Panc1 (cell line): ENCODE measurements at regions not wholly inside any gene's neighbourhood (a gene's known extent, or its start where the extent isn't known, plus 50 kb on each side); places are given as distances from the start of the nearest gene placed in this dataset.
"Not testable (repeated sequence)": the region's sequence is repeated elsewhere in the genome, so short reads cannot be mapped to it uniquely, and the experiment has no call there.

Experiments
- ATAC-seq: fragments of 200-7000 bp; cut with Tn5 transposase; 2 replicates; pipeline ENCODE4 v1.9.1; 2020; ENCODE audit warnings: mild to moderate bottlenecking, moderate library complexity
- BruUV-seq: library from RNA; stranded (reverse); fragments of 400-500 nt; replicated peaks from 2 replicates; lab custom pipeline; 2021; lab: Mats Ljungman, UMichigan
- CTCF ChIA-PET: fragments of 300-600 bp; sonication (Branson Sonifier 250); formaldehyde crosslinking; loops from one replicate; lab custom pipeline; 2022; ENCODE audit warnings: antibody characterized with exemption; lab: Charles Lee
- POLR2A ChIA-PET: fragments of 300-600 bp; sonication (Branson Sonifier 250); formaldehyde crosslinking; loops from one replicate; lab custom pipeline; 2022; ENCODE audit warnings: antibody characterized with exemption; lab: Charles Lee
- DNase-seq: peaks from one replicate; pipeline ENCODE4 v3.0.0-alpha.2; 2010; ENCODE audit warnings: low read depth, low spot score
- H3K27ac ChIP-seq: 2 replicates; pipeline ENCODE4 v1.5.1; 2011; ENCODE audit warnings: mild to moderate bottlenecking, low read length, inconsistent platforms
- H3K27me3 ChIP-seq: fragments of 200-500 bp; sonication (Bioruptor generic); 2 replicates; pipeline ENCODE4 v1.6.0; 2014; ENCODE audit warnings: low read length, inconsistent platforms; ENCODE audit not compliant: control insufficient read depth, insufficient read depth
- H3K36me3 ChIP-seq: fragments of 200-500 bp; sonication (Bioruptor generic); 2 replicates; pipeline ENCODE4 v1.5.1; 2014; ENCODE audit warnings: inconsistent platforms, mild to moderate bottlenecking, low read length, moderate library complexity; ENCODE audit not compliant: control insufficient read depth, insufficient read depth
- H3K4me1 ChIP-seq: 2 replicates; pipeline ENCODE4 v1.5.1; 2011; ENCODE audit warnings: inconsistent platforms, mild to moderate bottlenecking, low read length, moderate library complexity; ENCODE audit not compliant: control insufficient read depth, insufficient read depth
- H3K4me3 ChIP-seq, 2 experiments: 2 replicates each; pipeline ENCODE4 v1.5.1; 2011 to 2012; ENCODE audit warnings: low read depth in 2 of 2, low read length in 2 of 2, mild to moderate bottlenecking in 2 of 2, inconsistent platforms in 1 of 2, moderate library complexity in 1 of 2
- H3K9me3 ChIP-seq: fragments of 200-500 bp; sonication (Bioruptor generic); 2 replicates; pipeline ENCODE4 v1.5.1; 2014; ENCODE audit warnings: low read depth, mild to moderate bottlenecking, inconsistent platforms, low read length, moderate library complexity; ENCODE audit not compliant: control insufficient read depth, insufficient read depth
- POLR2AphosphoS5 ChIP-seq: IDR thresholded peaks from 2 replicates; pipeline ENCODE4 v1.6.1; 2012; ENCODE audit warnings: mild to moderate bottlenecking, low read depth, low read length, moderate library complexity
- SIN3A ChIP-seq: IDR thresholded peaks from 2 replicates; pipeline ENCODE4 v1.6.1; 2012; ENCODE audit warnings: low read depth, mild to moderate bottlenecking, low read length, moderate library complexity, borderline replicate concordance; ENCODE audit not compliant: insufficient read depth
- TCF7L2 ChIP-seq: IDR thresholded peaks from 2 replicates; pipeline ENCODE4 v1.6.1; 2011; ENCODE audit warnings: mild to moderate bottlenecking, low read depth, low read length, inconsistent platforms
- in situ Hi-C: cut with HindIII; loops from 2 replicates; pipeline ENCODE4 v1.10.0; 2016; ENCODE audit warnings: low sequenced_read_pairs, low pct_unique_long_range_greater_than_20kb
- intact Hi-C: fragments of 100-400 bp; cut with micrococcal nuclease; formaldehyde crosslinking; loops from one replicate; pipeline ENCODE4 v1.10.0; 2022; ENCODE audit not compliant: unreplicated experiment
- TF ChIP-seq, protein P1 (sequence below), 2 experiments: IDR thresholded peaks; 2 replicates each; pipeline ENCODE4 v1.6.1; 2011 to 2012; ENCODE audit warnings: low read depth in 2 of 2, control low read depth in 1 of 2, low read length in 1 of 2, mild to moderate bottlenecking in 1 of 2, moderate library complexity in 1 of 2; ENCODE audit not compliant: insufficient read depth in 1 of 2
- TF ChIP-seq, protein P2 (sequence below): fragments of 450-650 bp; IDR thresholded peaks from 2 replicates; pipeline ENCODE4 v1.5.1; 2017; ENCODE audit warnings: mild to moderate bottlenecking

DNA sequence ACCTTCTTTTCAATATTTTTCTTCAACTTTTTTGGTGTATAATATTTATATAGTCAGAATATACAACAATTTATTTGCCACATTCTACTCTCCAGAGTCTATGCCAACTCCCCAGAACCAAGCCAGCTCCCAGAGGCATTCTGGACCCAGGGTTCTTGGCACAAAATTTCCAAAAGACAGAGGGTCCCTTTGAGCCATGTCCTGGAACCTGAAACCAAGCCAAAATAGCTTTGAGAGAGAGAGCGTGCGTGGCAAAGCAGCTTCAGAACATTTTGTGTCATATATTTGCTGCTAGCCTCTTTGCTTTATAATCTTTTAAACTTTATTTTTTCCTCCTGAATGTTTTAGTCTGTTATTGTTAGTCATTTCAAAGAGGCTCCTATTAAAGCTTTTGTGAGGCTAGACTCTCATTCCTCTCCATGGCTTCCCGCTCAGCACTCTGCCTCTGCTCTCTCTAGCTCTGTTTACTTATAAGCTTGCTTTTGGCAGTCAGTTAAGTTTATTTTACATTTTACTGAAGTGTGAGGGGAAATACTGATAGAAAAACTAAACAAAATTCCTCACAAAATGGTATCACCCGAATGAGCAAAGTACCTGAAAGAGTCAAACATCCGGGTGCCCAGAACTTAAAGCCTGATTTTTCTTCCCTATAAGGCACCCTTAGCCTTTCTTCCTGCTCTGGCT, 605.1 kb upstream of the ID4 start:
- ATAC-seq: no peak
- in situ Hi-C loops (no loop called here), intact Hi-C loops (no loop called here)
- H3K27ac ChIP-seq: peak overlapping the region; percentile 29; the same call in 1 of the 2 replicates
- CTCF ChIA-PET: no interaction called here
- no peak overlapping the region for H3K4me3 ChIP-seq
- no peak for DNase-seq
- H3K9me3 ChIP-seq: no peaks in the 10 kb centered on the region
- no TSS peak for BruUV-seq
- no peaks in the 10 kb centered on the region for H3K36me3 ChIP-seq
- TF ChIP-seq, protein P1, sequence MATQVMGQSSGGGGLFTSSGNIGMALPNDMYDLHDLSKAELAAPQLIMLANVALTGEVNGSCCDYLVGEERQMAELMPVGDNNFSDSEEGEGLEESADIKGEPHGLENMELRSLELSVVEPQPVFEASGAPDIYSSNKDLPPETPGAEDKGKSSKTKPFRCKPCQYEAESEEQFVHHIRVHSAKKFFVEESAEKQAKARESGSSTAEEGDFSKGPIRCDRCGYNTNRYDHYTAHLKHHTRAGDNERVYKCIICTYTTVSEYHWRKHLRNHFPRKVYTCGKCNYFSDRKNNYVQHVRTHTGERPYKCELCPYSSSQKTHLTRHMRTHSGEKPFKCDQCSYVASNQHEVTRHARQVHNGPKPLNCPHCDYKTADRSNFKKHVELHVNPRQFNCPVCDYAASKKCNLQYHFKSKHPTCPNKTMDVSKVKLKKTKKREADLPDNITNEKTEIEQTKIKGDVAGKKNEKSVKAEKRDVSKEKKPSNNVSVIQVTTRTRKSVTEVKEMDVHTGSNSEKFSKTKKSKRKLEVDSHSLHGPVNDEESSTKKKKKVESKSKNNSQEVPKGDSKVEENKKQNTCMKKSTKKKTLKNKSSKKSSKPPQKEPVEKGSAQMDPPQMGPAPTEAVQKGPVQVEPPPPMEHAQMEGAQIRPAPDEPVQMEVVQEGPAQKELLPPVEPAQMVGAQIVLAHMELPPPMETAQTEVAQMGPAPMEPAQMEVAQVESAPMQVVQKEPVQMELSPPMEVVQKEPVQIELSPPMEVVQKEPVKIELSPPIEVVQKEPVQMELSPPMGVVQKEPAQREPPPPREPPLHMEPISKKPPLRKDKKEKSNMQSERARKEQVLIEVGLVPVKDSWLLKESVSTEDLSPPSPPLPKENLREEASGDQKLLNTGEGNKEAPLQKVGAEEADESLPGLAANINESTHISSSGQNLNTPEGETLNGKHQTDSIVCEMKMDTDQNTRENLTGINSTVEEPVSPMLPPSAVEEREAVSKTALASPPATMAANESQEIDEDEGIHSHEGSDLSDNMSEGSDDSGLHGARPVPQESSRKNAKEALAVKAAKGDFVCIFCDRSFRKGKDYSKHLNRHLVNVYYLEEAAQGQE (IDR thresholded peaks at IDR 0.05; ENCODE audit: insufficient read depth in 1 of 2, low read depth in 2 of 2, low read length in 1 of 2): no peak
- TF ChIP-seq, protein P2, sequence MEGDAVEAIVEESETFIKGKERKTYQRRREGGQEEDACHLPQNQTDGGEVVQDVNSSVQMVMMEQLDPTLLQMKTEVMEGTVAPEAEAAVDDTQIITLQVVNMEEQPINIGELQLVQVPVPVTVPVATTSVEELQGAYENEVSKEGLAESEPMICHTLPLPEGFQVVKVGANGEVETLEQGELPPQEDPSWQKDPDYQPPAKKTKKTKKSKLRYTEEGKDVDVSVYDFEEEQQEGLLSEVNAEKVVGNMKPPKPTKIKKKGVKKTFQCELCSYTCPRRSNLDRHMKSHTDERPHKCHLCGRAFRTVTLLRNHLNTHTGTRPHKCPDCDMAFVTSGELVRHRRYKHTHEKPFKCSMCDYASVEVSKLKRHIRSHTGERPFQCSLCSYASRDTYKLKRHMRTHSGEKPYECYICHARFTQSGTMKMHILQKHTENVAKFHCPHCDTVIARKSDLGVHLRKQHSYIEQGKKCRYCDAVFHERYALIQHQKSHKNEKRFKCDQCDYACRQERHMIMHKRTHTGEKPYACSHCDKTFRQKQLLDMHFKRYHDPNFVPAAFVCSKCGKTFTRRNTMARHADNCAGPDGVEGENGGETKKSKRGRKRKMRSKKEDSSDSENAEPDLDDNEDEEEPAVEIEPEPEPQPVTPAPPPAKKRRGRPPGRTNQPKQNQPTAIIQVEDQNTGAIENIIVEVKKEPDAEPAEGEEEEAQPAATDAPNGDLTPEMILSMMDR: no peak
- TF ChIP-seq SIN3A (no peak), TCF7L2 (no peak), POLR2AphosphoS5 (no peak)
- POLR2A ChIA-PET: no interaction called here
- H3K4me1 ChIP-seq: no peaks in the 10 kb centered on the region
- no peaks in the 10 kb centered on the region for H3K27me3 ChIP-seq

DNA sequence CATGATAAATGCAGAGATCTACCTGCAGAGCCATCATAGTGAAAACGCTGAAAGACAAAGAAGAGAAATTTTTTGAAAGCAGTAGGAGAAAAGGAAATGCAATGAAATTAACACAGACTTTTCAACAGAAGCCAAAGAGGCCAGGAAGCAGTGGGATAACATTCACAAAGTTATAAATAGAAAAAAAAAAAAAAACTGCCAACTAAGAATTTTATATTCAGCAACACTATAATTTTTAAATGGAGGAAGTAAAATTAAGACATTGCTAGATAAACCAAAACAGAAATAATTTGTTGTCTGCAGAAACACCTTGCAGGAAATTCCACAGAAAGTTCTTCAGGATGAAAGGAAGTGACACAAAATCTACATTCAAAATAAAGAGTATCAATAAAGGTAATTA, 591.5 kb upstream of the ID4 start:
- H3K4me1 ChIP-seq: no peaks in the 10 kb centered on the region
- in situ Hi-C loops: no loop called here
- no peaks in the 10 kb centered on the region for H3K9me3 ChIP-seq
- no peaks in the 10 kb centered on the region for H3K36me3 ChIP-seq
- H3K4me3 ChIP-seq: no peak overlapping the region
- H3K27me3 ChIP-seq: no peaks in the 10 kb centered on the region
- H3K27ac ChIP-seq: no peak overlapping the region
- TF ChIP-seq POLR2AphosphoS5: no peak
- DNase-seq: no peak
- BruUV-seq: no TSS peak
- POLR2A ChIA-PET: no interaction called here
- CTCF ChIA-PET: no interaction called here
- no peak for ATAC-seq
- intact Hi-C loops: no loop called here

DNA sequence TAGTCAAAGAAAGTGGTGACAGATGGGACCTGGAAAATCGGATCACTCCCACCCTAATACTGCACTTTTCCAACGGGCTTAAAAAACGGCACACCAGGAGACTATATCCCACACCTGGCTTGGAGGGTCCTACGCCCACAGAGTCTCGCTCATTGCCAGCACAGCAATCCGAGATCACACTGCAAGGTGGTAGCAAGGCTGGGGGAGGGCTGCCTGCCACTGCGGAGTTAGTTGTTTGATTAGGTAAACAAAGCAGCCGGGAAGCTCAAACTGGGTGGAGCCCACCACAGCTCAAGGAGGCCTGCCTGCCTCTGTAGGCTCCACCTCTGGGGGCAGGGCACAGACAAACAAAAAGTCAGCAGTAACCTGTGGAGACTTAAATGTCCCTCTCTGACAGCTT, 590.0 kb upstream of the ID4 start:
- intact Hi-C loops, DNase-seq, POLR2A ChIA-PET, ATAC-seq, H3K27ac ChIP-seq, BruUV-seq, H3K9me3 ChIP-seq, in situ Hi-C loops, CTCF ChIA-PET, H3K4me3 ChIP-seq, H3K27me3 ChIP-seq, H3K36me3 ChIP-seq, H3K4me1 ChIP-seq: not testable (repeated sequence)

DNA sequence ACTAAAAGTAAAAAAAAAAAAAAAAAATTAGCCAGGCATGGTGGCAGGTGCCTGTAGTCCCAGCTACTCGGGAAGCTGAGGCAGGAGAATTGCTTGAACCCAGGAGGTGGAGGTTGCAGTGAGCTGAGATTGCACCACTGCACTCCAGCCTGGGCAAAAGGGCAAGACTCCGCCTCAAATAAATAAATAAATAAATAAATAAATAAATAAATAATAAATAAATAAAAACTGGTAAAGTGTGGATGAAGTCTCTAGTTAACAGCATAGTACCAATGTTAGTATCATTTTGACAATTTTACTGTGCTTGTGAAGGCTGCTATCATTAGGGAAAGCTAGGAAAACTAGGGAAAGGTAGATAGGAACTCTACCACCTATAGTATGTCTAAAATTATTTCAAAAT, 581.0 kb upstream of the ID4 start:
- H3K27me3 ChIP-seq, POLR2A ChIA-PET, BruUV-seq: not testable (repeated sequence)

More for the DNA sequence above, 581.0 kb upstream of the ID4 start:
- H3K9me3 ChIP-seq, H3K27ac ChIP-seq, DNase-seq, intact Hi-C loops, H3K4me1 ChIP-seq, H3K36me3 ChIP-seq, CTCF ChIA-PET, H3K4me3 ChIP-seq, in situ Hi-C loops, ATAC-seq: not testable (repeated sequence)
